HFF-Myc (cell line): ENCODE measurements at regions not wholly inside any gene's neighbourhood (a gene's known extent, or its start where the extent isn't known, plus 50 kb on each side); places are given as distances from the start of the nearest gene placed in this dataset.

Experiments used
- DNase-seq: peaks from one replicate; pipeline ENCODE4 v3.0.0-alpha.2; 2011; ENCODE audit warnings: low read depth; ENCODE audit errors: extremely low read depth
- H3K4me3 ChIP-seq: replicated peaks from 2 replicates; pipeline ENCODE4 v1.5.1; 2011; ENCODE audit warnings: low read depth, mild to moderate bottlenecking, control low read depth, low read length
- CTCF ChIP-seq: IDR thresholded peaks from 2 replicates; pipeline ENCODE4 v1.5.1; 2012; ENCODE audit warnings: mild to moderate bottlenecking, low read depth, low read length, control low read depth; ENCODE audit errors: missing control alignments

GRCh38 chr5:15993919-15994318 is 185.7 kb downstream of the MARCHF11 start:
- peak; percentile 52 for TF ChIP-seq CTCF
- no peak overlapping the region for H3K4me3 ChIP-seq
- DNase-seq: no peak

GRCh38 chr5:15993334-15993733 is 186.3 kb downstream of the MARCHF11 start:
- TF ChIP-seq CTCF: no peak
- DNase-seq: no peak
- H3K4me3 ChIP-seq: no peak overlapping the region

- no peak for DNase-seq
- H3K4me3 ChIP-seq: no peak overlapping the region
- TF ChIP-seq CTCF: peak; percentile 18
These were observed 186.7 kb downstream of the MARCHF11 start for GRCh38 chr5:15992918-15993317.

- DNase-seq: no peak
- TF ChIP-seq CTCF: no peak
- H3K4me3 ChIP-seq: no peak overlapping the region
These were observed 188.0 kb downstream of the MARCHF11 start for GRCh38 chr5:15991586-15991985.
